DOHH2 (cell line): ENCODE measurements at regions not wholly inside any gene's neighbourhood (a gene's known extent, or its start where the extent isn't known, plus 50 kb on each side); places are given as distances from the start of the nearest gene placed in this dataset.
"Not testable (repeated sequence)": the region's sequence is repeated elsewhere in the genome, so short reads cannot be mapped to it uniquely, and the experiment has no call there.

Source experiments
- H3F3A ChIP-seq: fragments of 200-600 bp; sonication (generic), shearing (Covaris generic); 2 replicates; pipeline ENCODE4 v1.6.0; 2016; ENCODE audit warnings: antibody characterized with exemption, mild to moderate bottlenecking; ENCODE audit not compliant: control insufficient read depth, insufficient read depth
- H3K27ac ChIP-seq: fragments of 200-600 bp; sonication (generic); 2 replicates; pipeline ENCODE4 v1.5.1; 2014; ENCODE audit warnings: low read depth, mild to moderate bottlenecking, low read length, moderate library complexity
- H3K27me3 ChIP-seq: fragments of 200-600 bp; sonication (generic); 2 replicates; pipeline ENCODE4 v1.6.1; 2014; ENCODE audit warnings: mild to moderate bottlenecking, low read length, mixed read lengths; ENCODE audit not compliant: control insufficient read depth
- H3K36me3 ChIP-seq: fragments of 200-600 bp; sonication (generic); 2 replicates; pipeline ENCODE4 v1.6.1; 2014; ENCODE audit warnings: mild to moderate bottlenecking, low read length, moderate library complexity, mixed read lengths; ENCODE audit not compliant: control insufficient read depth
- H3K4me1 ChIP-seq: fragments of 200-600 bp; sonication (generic); 2 replicates; pipeline ENCODE4 v1.6.1; 2014; ENCODE audit warnings: mild to moderate bottlenecking, low read length, mixed read lengths; ENCODE audit not compliant: control insufficient read depth
- H3K4me2 ChIP-seq: fragments of 200-600 bp; sonication (generic); 2 replicates; pipeline ENCODE4 v1.6.0; 2014; ENCODE audit warnings: mild to moderate bottlenecking, low read length, moderate library complexity
- H3K4me3 ChIP-seq: fragments of 200-600 bp; sonication (generic); 2 replicates; pipeline ENCODE4 v1.5.1; 2014; ENCODE audit warnings: mild to moderate bottlenecking, low read length, mixed read lengths
- H3K79me2 ChIP-seq: fragments of 200-600 bp; sonication (generic); 2 replicates; pipeline ENCODE4 v1.6.1; 2014; ENCODE audit warnings: mild to moderate bottlenecking, low read length, mixed read lengths; ENCODE audit not compliant: control insufficient read depth
- H3K9me2 ChIP-seq: fragments of 200-600 bp; sonication (generic); replicated peaks from 2 replicates; pipeline ENCODE4 v1.6.1; 2014; ENCODE audit warnings: mild to moderate bottlenecking, low read length, mixed read lengths; ENCODE audit not compliant: control insufficient read depth
- H3K9me3 ChIP-seq: fragments of 200-600 bp; sonication (generic); 2 replicates; pipeline ENCODE4 v1.6.1; 2014; ENCODE audit warnings: antibody characterized with exemption, low read length, mixed read lengths; ENCODE audit not compliant: control insufficient read depth, insufficient read depth
- H4K20me1 ChIP-seq: fragments of 200-600 bp; sonication (generic); 2 replicates; pipeline ENCODE4 v1.6.0; 2014; ENCODE audit warnings: low read depth, mild to moderate bottlenecking, antibody characterized with exemption, low read length, moderate library complexity; ENCODE audit not compliant: control insufficient read depth, insufficient read depth
- CTCF ChIP-seq: fragments of 200-600 bp; sonication (generic); IDR thresholded peaks from one replicate; pipeline ENCODE4 v1.5.1; 2014; ENCODE audit warnings: antibody characterized with exemption, mild to moderate bottlenecking, low read depth, low read length; ENCODE audit not compliant: poor library complexity, severe bottlenecking
- EZH2phosphoT487 ChIP-seq: fragments of 200-600 bp; sonication (generic); IDR thresholded peaks from 2 replicates; pipeline ENCODE4 v1.6.1; 2017; ENCODE audit warnings: borderline replicate concordance, mild to moderate bottlenecking, antibody characterized with exemption, low read length, moderate library complexity, mixed read lengths

GRCh38 chr2:183543222-183543621, 419.0 kb downstream of the NUP35 start:
- Histone ChIP-seq H3K79me2 (no peaks in the 10 kb centered on the region), H3K9me3 (no peaks in the 10 kb centered on the region), H3K27me3 (no peaks in the 10 kb centered on the region), H3K4me3 (peak overlapping the region; percentile 51), H3K9me2 (no peaks in the 10 kb centered on the region), H4K20me1 (no peaks in the 10 kb centered on the region), H3F3A (no peaks in the 10 kb centered on the region), H3K27ac (no peak overlapping the region), H3K4me1 (peaks cover 12% of the 10 kb centered on the region), H3K4me2 (peak overlapping the region; percentile 60), H3K36me3 (no peaks in the 10 kb centered on the region)
- no peak for TF ChIP-seq EZH2phosphoT487
- TF ChIP-seq CTCF: no peak

- H3K9me2 ChIP-seq: no peaks in the 10 kb centered on the region
- peak overlapping the region; percentile 51 for H3K4me3 ChIP-seq
- H3K79me2 ChIP-seq: no peaks in the 10 kb centered on the region
- no peak overlapping the region for H3K27ac ChIP-seq
- H3K4me1 ChIP-seq: peaks cover 12% of the 10 kb centered on the region
- no peaks in the 10 kb centered on the region for H3K27me3 ChIP-seq
- H3K9me3 ChIP-seq: no peaks in the 10 kb centered on the region
- H3F3A ChIP-seq: no peaks in the 10 kb centered on the region
- H3K36me3 ChIP-seq: no peaks in the 10 kb centered on the region
- peak overlapping the region; percentile 60 for H3K4me2 ChIP-seq
- H4K20me1 ChIP-seq: no peaks in the 10 kb centered on the region
- TF ChIP-seq CTCF (no peak), EZH2phosphoT487 (no peak)
Measured at GRCh38 chr2:183543731-183544130, 419.5 kb downstream of the NUP35 start.

GRCh38 chr2:183546560-183547350, 422.5 kb downstream of the NUP35 start:
- H3K4me2 ChIP-seq, H3K36me3 ChIP-seq, H3K79me2 ChIP-seq, H3K27me3 ChIP-seq, H4K20me1 ChIP-seq, H3K27ac ChIP-seq, H3K4me3 ChIP-seq, H3F3A ChIP-seq, H3K9me2 ChIP-seq, H3K9me3 ChIP-seq: not testable (repeated sequence)
- peaks cover 12% of the 10 kb centered on the region for H3K4me1 ChIP-seq

- Histone ChIP-seq H3K27ac (no peak overlapping the region), H4K20me1 (no peaks in the 10 kb centered on the region), H3K27me3 (no peaks in the 10 kb centered on the region), H3K4me2 (no peak overlapping the region), H3K4me1 (no peaks in the 10 kb centered on the region), H3F3A (no peaks in the 10 kb centered on the region), H3K79me2 (no peaks in the 10 kb centered on the region), H3K9me2 (no peaks in the 10 kb centered on the region; the same call in 1 of the 2 replicates), H3K9me3 (no peaks in the 10 kb centered on the region), H3K36me3 (no peaks in the 10 kb centered on the region), H3K4me3 (no peak overlapping the region)
- no peak for TF ChIP-seq CTCF
- no peak for TF ChIP-seq EZH2phosphoT487
Measured at GRCh38 chr2:183552716-183553115, 428.5 kb downstream of the NUP35 start.
